Caco-2 (cell line): ENCODE measurements at regions not wholly inside any gene's neighbourhood (a gene's known extent, or its start where the extent isn't known, plus 50 kb on each side); places are given as distances from the start of the nearest gene placed in this dataset.

Experiments
- BruUV-seq: library from RNA; stranded (reverse); fragments of 400-500 nt; replicated peaks from 2 replicates; lab custom pipeline; 2021; lab: Mats Ljungman, UMichigan
- CTCF ChIA-PET: fragments of 300-600 bp; sonication (Branson Sonifier 250); formaldehyde crosslinking; loops from one replicate; lab custom pipeline; 2022; ENCODE audit warnings: antibody characterized with exemption; lab: Charles Lee
- POLR2A ChIA-PET: fragments of 300-600 bp; sonication (Branson Sonifier 250); formaldehyde crosslinking; loops from one replicate; lab custom pipeline; 2022; ENCODE audit warnings: antibody characterized with exemption; lab: Charles Lee
- DNase-seq, 2 experiments: peaks; one replicate each; pipeline versions ENCODE4 v3.0.0 to v3.0.0-alpha.2; 2020 to 2022
- H3K27me3 ChIP-seq: replicated peaks from 2 replicates; pipeline ENCODE4 v1.6.0; 2011; ENCODE audit warnings: low read length; ENCODE audit not compliant: control insufficient read depth, insufficient read depth
- H3K36me3 ChIP-seq: 2 replicates; pipeline ENCODE4 v1.5.1; 2011; ENCODE audit warnings: low read length; ENCODE audit not compliant: control insufficient read depth, insufficient read depth
- H3K4me1 ChIP-seq: fragments of 250-450 bp; sonication (Bioruptor Pico); 2 replicates; pipeline ENCODE4 v1.5.1; 2020; ENCODE audit warnings: mild to moderate bottlenecking
- H3K4me3 ChIP-seq: 2 replicates; pipeline ENCODE4 v1.5.1; 2011; ENCODE audit warnings: low read depth, mild to moderate bottlenecking, control low read depth, low read length
- H3K9me3 ChIP-seq: fragments of 250-450 bp; sonication (Bioruptor Pico); 2 replicates; pipeline ENCODE4 v1.5.1; 2020; ENCODE audit warnings: mild to moderate bottlenecking, moderate library complexity
- H3K27ac Mint-ChIP-seq: one replicate; pipeline ENCODE4 v1.8.0; 2022; ENCODE audit warnings: mixed read lengths; ENCODE audit not compliant: unreplicated experiment
- H3K27me3 Mint-ChIP-seq: one replicate; pipeline ENCODE4 v1.8.0; 2022; ENCODE audit warnings: mixed read lengths; ENCODE audit not compliant: insufficient read depth, unreplicated experiment
- H3K36me3 Mint-ChIP-seq: one replicate; pipeline ENCODE4 v1.8.0; 2022; ENCODE audit warnings: mild to moderate bottlenecking, mixed read lengths; ENCODE audit not compliant: insufficient read depth, unreplicated experiment
- H3K4me1 Mint-ChIP-seq: one replicate; pipeline ENCODE4 v1.8.0; 2022; ENCODE audit warnings: low read depth, mixed read lengths; ENCODE audit not compliant: unreplicated experiment
- H3K4me3 Mint-ChIP-seq: one replicate; pipeline ENCODE4 v1.8.0; 2022; ENCODE audit warnings: mild to moderate bottlenecking, moderate library complexity, mixed read lengths; ENCODE audit not compliant: unreplicated experiment
- H3K9me3 Mint-ChIP-seq: one replicate; pipeline ENCODE4 v1.8.0; 2022; ENCODE audit warnings: mixed read lengths; ENCODE audit not compliant: unreplicated experiment
- CTCF ChIP-seq, 2 experiments: fragments of 200-600 bp in 1 of 2; IDR thresholded peaks; 1 replicate in 1 of 2; 2 replicates in 1 of 2; pipeline versions ENCODE4 v1.5.1 to v1.8.0; 2011 to 2022; ENCODE audit warnings: antibody characterized with exemption in 1 of 2, control low read depth in 1 of 2, inconsistent platforms in 1 of 2, low read depth in 1 of 2, low read length in 1 of 2, mild to moderate bottlenecking in 1 of 2, moderate library complexity in 1 of 2; ENCODE audit not compliant: insufficient read depth in 1 of 2, severe bottlenecking in 1 of 2, unreplicated experiment in 1 of 2
- intact Hi-C: fragments of 100-400 bp; cut with micrococcal nuclease; formaldehyde crosslinking; loops from one replicate; pipeline ENCODE4 v1.10.0; 2022; ENCODE audit not compliant: unreplicated experiment

GRCh38 chr2:16303273-16303577 is 362.4 kb downstream of the CYRIA start:
- no peaks in the 10 kb centered on the region for H3K36me3 ChIP-seq
- no peak for TF ChIP-seq CTCF (IDR thresholded peaks at IDR 0.05; ENCODE audit: insufficient read depth in 1 of 2, low read depth in 1 of 2, low read length in 1 of 2, severe bottlenecking in 1 of 2, unreplicated experiment in 1 of 2)
- CTCF ChIA-PET = no interaction called here
- no TSS peak for BruUV-seq
- intact Hi-C loops = no loop called here
- peaks cover 18% of the 10 kb centered on the region for H3K9me3 ChIP-seq
- H3K27me3 ChIP-seq = no peaks in the 10 kb centered on the region
- H3K4me3 Mint-ChIP-seq = no peak overlapping the region
- H3K27ac Mint-ChIP-seq = no peak overlapping the region
- H3K36me3 Mint-ChIP-seq = no peaks in the 10 kb centered on the region
- H3K9me3 Mint-ChIP-seq = no peaks in the 10 kb centered on the region
- no peaks in the 10 kb centered on the region for H3K27me3 Mint-ChIP-seq
- DNase-seq = no peak
- peaks cover 10% of the 10 kb centered on the region for H3K4me1 Mint-ChIP-seq
- H3K4me3 ChIP-seq = no peak overlapping the region
- H3K4me1 ChIP-seq = no peaks in the 10 kb centered on the region
- POLR2A ChIA-PET = no interaction called here

- POLR2A ChIA-PET = no interaction called here
- H3K27me3 Mint-ChIP-seq = no peaks in the 10 kb centered on the region
These were observed 362.3 kb downstream of the MYCN start for GRCh38 chr2:16302431-16303272.

GRCh38 chr2:16301961-16302360 is 361.6 kb downstream of the MYCN start:
- intact Hi-C loops = no loop called here
- BruUV-seq = no TSS peak
- Mint-ChIP-seq H3K36me3 (no peaks in the 10 kb centered on the region), H3K4me3 (no peak overlapping the region), H3K4me1 (peaks cover 10% of the 10 kb centered on the region), H3K9me3 (no peaks in the 10 kb centered on the region), H3K27me3 (no peaks in the 10 kb centered on the region), H3K27ac (no peak overlapping the region)
- no peak for DNase-seq
- H3K4me1 ChIP-seq = no peaks in the 10 kb centered on the region
- no peak overlapping the region for H3K4me3 ChIP-seq
- no peak for TF ChIP-seq CTCF (IDR thresholded peaks at IDR 0.05; ENCODE audit: insufficient read depth in 1 of 2, low read depth in 1 of 2, low read length in 1 of 2, severe bottlenecking in 1 of 2, unreplicated experiment in 1 of 2)
- CTCF ChIA-PET = no interaction called here
- no peaks in the 10 kb centered on the region for H3K36me3 ChIP-seq
- no peaks in the 10 kb centered on the region for H3K27me3 ChIP-seq
- H3K9me3 ChIP-seq = peaks cover 18% of the 10 kb centered on the region
- POLR2A ChIA-PET = no interaction called here

More at GRCh38 chr2:16302431-16303272, 362.3 kb downstream of the MYCN start:
- no peak for DNase-seq
- H3K4me3 Mint-ChIP-seq = no peak overlapping the region
- no peak overlapping the region for H3K27ac Mint-ChIP-seq
- no peaks in the 10 kb centered on the region for H3K9me3 Mint-ChIP-seq
- Histone ChIP-seq H3K9me3 (peaks cover 18% of the 10 kb centered on the region), H3K36me3 (no peaks in the 10 kb centered on the region), H3K4me1 (no peaks in the 10 kb centered on the region), H3K27me3 (no peaks in the 10 kb centered on the region), H3K4me3 (no peak overlapping the region)
- no TSS peak for BruUV-seq
- intact Hi-C loops = no loop called here
- no peak for TF ChIP-seq CTCF (IDR thresholded peaks at IDR 0.05; ENCODE audit: insufficient read depth in 1 of 2, low read depth in 1 of 2, low read length in 1 of 2, severe bottlenecking in 1 of 2, unreplicated experiment in 1 of 2)
- H3K4me1 Mint-ChIP-seq = peaks cover 10% of the 10 kb centered on the region
- CTCF ChIA-PET = no interaction called here
- H3K36me3 Mint-ChIP-seq = no peaks in the 10 kb centered on the region
